Liver (tissue), 8 donors: ENCODE measurements at regions not wholly inside any gene's neighbourhood (a gene's known extent, or its start where the extent isn't known, plus 50 kb on each side); places are given as distances from the start of the nearest gene placed in this dataset.

Experiments
- DNase-seq: peaks from one replicate; pipeline ENCODE4 v3.0.0-alpha.2; 2017; ENCODE audit warnings: low spot score
- H3K27ac ChIP-seq, 2 donors: one replicate each; pipeline ENCODE4 v1.7.0; 2013; ENCODE audit warnings: inconsistent platforms in 2 of 2, low read length in 2 of 2, control low read depth in 1 of 2, low read depth in 1 of 2, mild to moderate bottlenecking in 1 of 2
- H3K27me3 ChIP-seq, 4 donors: one replicate each; pipeline versions ENCODE4 v1.6.1 to v1.7.0; 2013; ENCODE audit warnings: low read length in 3 of 4, inconsistent platforms in 1 of 4, mild to moderate bottlenecking in 1 of 4, moderate library complexity in 1 of 4; ENCODE audit not compliant: control insufficient read depth in 4 of 4, insufficient read depth in 4 of 4
- H3K36me3 ChIP-seq, 4 donors: one replicate each; pipeline versions ENCODE4 v1.6.1 to v1.7.0; 2013; ENCODE audit warnings: low read length in 3 of 4, mild to moderate bottlenecking in 3 of 4, low read depth in 1 of 4, moderate library complexity in 1 of 4; ENCODE audit not compliant: control insufficient read depth in 4 of 4, insufficient read depth in 3 of 4
- H3K4me1 ChIP-seq, 4 donors: one replicate each; pipeline versions ENCODE4 v1.6.1 to v1.7.0; 2013; ENCODE audit warnings: low read length in 3 of 4, mild to moderate bottlenecking in 3 of 4, moderate library complexity in 1 of 4; ENCODE audit not compliant: control insufficient read depth in 4 of 4, insufficient read depth in 4 of 4
- H3K4me3 ChIP-seq, 3 donors: one replicate each; pipeline versions ENCODE4 v1.6.1 to v1.7.0; 2013; ENCODE audit warnings: low read length in 3 of 3, control low read depth in 1 of 3, low read depth in 1 of 3, mild to moderate bottlenecking in 1 of 3
- H3K9ac ChIP-seq, 2 donors: one replicate each; pipeline ENCODE4 v1.7.0; 2013; ENCODE audit warnings: low read length in 2 of 2, mild to moderate bottlenecking in 2 of 2, moderate library complexity in 2 of 2, control low read depth in 1 of 2, low read depth in 1 of 2
- H3K9me3 ChIP-seq, 4 donors: one replicate each; pipeline versions ENCODE4 v1.6.1 to v1.7.0; 2013; ENCODE audit warnings: low read length in 3 of 4; ENCODE audit not compliant: control insufficient read depth in 4 of 4
- EGR1 ChIP-seq, 2 donors: IDR thresholded peaks; 2 replicates each; pipeline ENCODE4 v1.6.1; 2016 to 2018; ENCODE audit warnings: antibody characterized with exemption in 2 of 2, low read depth in 2 of 2
- FOXA1 ChIP-seq: IDR thresholded peaks from 2 replicates; pipeline ENCODE4 v1.6.1; 2016; ENCODE audit warnings: antibody characterized with exemption
- FOXA2 ChIP-seq: IDR thresholded peaks from 2 replicates; pipeline ENCODE4 v1.6.1; 2016; ENCODE audit warnings: antibody characterized with exemption
- GABPA ChIP-seq, 2 donors: IDR thresholded peaks in 1 of 2; conservative IDR thresholded peaks in 1 of 2; 2 replicates each; pipeline ENCODE4 v1.6.1; 2016; ENCODE audit warnings: antibody characterized with exemption in 2 of 2, mild to moderate bottlenecking in 1 of 2, moderate library complexity in 1 of 2
- HNF4A ChIP-seq, 2 donors: conservative IDR thresholded peaks; 2 replicates each; pipeline ENCODE4 v1.6.1; 2016; ENCODE audit warnings: antibody characterized with exemption in 2 of 2, mild to moderate bottlenecking in 2 of 2
- HNF4G ChIP-seq: IDR thresholded peaks from 2 replicates; pipeline ENCODE4 v1.6.1; 2016; ENCODE audit warnings: antibody characterized with exemption
- JUND ChIP-seq, 2 donors: IDR thresholded peaks; 2 replicates each; pipeline ENCODE4 v1.6.1; 2016; ENCODE audit warnings: antibody characterized with exemption in 2 of 2
- NR2F2 ChIP-seq: IDR thresholded peaks from 2 replicates; pipeline ENCODE4 v1.6.1; 2016; ENCODE audit warnings: antibody characterized with exemption
- RXRA ChIP-seq, 2 donors: IDR thresholded peaks; 2 replicates each; pipeline ENCODE4 v1.6.1; 2017 to 2018; ENCODE audit warnings: antibody characterized with exemption in 2 of 2, mild to moderate bottlenecking in 1 of 2
- SP1 ChIP-seq: IDR thresholded peaks from 2 replicates; pipeline ENCODE4 v1.6.1; 2018; ENCODE audit warnings: antibody characterized with exemption, mild to moderate bottlenecking
- TAF1 ChIP-seq: conservative IDR thresholded peaks from 2 replicates; pipeline ENCODE4 v1.6.1; 2016; ENCODE audit warnings: antibody characterized with exemption, mild to moderate bottlenecking
- YY1 ChIP-seq: IDR thresholded peaks from 2 replicates; pipeline ENCODE4 v1.6.1; 2016; ENCODE audit warnings: antibody characterized with exemption, mild to moderate bottlenecking
- WGBS: extraction: QIAGEN DNeasy Blood & Tissue Kit; methylation state at CpG from one replicate; pipeline ENCODE4 v1.1.7; 2013; 5-methylcytosine and 5-hydroxymethylcytosine counted together
- TF ChIP-seq, protein P1 (sequence below): IDR thresholded peaks from 2 replicates; pipeline ENCODE4 v1.6.1; 2016; ENCODE audit warnings: antibody characterized with exemption, mild to moderate bottlenecking
- TF ChIP-seq, protein P2 (sequence below): IDR thresholded peaks from 2 replicates; pipeline ENCODE4 v1.6.1; 2016; ENCODE audit warnings: antibody characterized with exemption
- TF ChIP-seq, protein P3 (sequence below): fragments of 150-350 bp; IDR thresholded peaks from 2 replicates; pipeline ENCODE4 v1.5.1; 2017; ENCODE audit warnings: improper control_type of control experiment, low read depth, low read length; ENCODE audit not compliant: missing input control
- TF ChIP-seq, protein P4 (sequence below): IDR thresholded peaks from 2 replicates; pipeline ENCODE4 v1.6.1; 2016; ENCODE audit warnings: antibody characterized with exemption
- donor health status: healthy.
- donor health status: healthy.
- donor health status: healthy.
- donor health status: healthy.
- donor health status: healthy.

DNA sequence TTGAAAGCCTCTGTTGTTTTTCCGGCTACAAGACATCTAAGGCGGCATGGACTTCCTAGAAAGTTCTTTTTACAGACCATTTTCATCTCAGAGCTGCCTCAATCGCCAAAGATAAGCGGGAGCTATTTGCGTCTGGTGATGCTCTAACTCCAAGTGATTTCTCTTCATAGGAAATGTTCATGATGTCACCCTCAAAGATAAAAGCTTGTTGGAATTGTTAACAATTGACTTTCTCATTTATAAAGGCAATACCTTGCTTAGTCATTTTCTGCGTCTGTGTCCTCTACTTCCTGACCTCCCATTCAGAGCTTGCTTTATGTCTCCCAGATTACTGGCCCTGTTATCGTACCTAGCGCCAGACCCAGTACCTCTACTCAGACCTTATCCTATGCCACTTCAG is 259.0 kb upstream of the G2E3 start:
- H3K27ac ChIP-seq: no peak overlapping the region
- WGBS: 73% methylated on average over 8 of the region's 8 CpGs
- no peaks in the 10 kb centered on the region for H3K9me3 ChIP-seq
- TF ChIP-seq NR2F2 (no peak), JUND (IDR thresholded peaks at IDR 0.05) (no peak), SP1 (no peak), FOXA1 (no peak), YY1 (no peak), HNF4A (conservative IDR thresholded peaks at IDR 0.05) (no peak), EGR1 (IDR thresholded peaks at IDR 0.05; ENCODE audit: low read depth in 2 of 2) (no peak)
- TF ChIP-seq, protein P1, sequence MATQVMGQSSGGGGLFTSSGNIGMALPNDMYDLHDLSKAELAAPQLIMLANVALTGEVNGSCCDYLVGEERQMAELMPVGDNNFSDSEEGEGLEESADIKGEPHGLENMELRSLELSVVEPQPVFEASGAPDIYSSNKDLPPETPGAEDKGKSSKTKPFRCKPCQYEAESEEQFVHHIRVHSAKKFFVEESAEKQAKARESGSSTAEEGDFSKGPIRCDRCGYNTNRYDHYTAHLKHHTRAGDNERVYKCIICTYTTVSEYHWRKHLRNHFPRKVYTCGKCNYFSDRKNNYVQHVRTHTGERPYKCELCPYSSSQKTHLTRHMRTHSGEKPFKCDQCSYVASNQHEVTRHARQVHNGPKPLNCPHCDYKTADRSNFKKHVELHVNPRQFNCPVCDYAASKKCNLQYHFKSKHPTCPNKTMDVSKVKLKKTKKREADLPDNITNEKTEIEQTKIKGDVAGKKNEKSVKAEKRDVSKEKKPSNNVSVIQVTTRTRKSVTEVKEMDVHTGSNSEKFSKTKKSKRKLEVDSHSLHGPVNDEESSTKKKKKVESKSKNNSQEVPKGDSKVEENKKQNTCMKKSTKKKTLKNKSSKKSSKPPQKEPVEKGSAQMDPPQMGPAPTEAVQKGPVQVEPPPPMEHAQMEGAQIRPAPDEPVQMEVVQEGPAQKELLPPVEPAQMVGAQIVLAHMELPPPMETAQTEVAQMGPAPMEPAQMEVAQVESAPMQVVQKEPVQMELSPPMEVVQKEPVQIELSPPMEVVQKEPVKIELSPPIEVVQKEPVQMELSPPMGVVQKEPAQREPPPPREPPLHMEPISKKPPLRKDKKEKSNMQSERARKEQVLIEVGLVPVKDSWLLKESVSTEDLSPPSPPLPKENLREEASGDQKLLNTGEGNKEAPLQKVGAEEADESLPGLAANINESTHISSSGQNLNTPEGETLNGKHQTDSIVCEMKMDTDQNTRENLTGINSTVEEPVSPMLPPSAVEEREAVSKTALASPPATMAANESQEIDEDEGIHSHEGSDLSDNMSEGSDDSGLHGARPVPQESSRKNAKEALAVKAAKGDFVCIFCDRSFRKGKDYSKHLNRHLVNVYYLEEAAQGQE: no peak
- TF ChIP-seq, protein P2, sequence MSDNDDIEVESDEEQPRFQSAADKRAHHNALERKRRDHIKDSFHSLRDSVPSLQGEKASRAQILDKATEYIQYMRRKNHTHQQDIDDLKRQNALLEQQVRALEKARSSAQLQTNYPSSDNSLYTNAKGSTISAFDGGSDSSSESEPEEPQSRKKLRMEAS: no peak
- H3K36me3 ChIP-seq: no peaks in the 10 kb centered on the region
- peaks cover 0 to 5% (median 0%) of the 10 kb centered on the region in 4 donors for H3K27me3 ChIP-seq
- no peak overlapping the region for H3K9ac ChIP-seq
- no peaks in the 10 kb centered on the region for H3K4me1 ChIP-seq
- no peak for DNase-seq
- no peak overlapping the region for H3K4me3 ChIP-seq

- no peak for DNase-seq
- WGBS: 84% methylated on average over 1 of the region's 1 CpG
- H3K4me3 ChIP-seq: no peak overlapping the region
- no peaks in the 10 kb centered on the region for H3K4me1 ChIP-seq
- H3K9ac ChIP-seq: no peak overlapping the region
- no peak overlapping the region for H3K27ac ChIP-seq
- TF ChIP-seq HNF4G (no peak), JUND (IDR thresholded peaks at IDR 0.05) (no peak)
- no peaks in the 10 kb centered on the region for H3K27me3 ChIP-seq
- H3K9me3 ChIP-seq: no peaks in the 10 kb centered on the region
- H3K36me3 ChIP-seq: no peaks in the 10 kb centered on the region
Measured at GRCh38 chr14:30303350-30303749, 255.6 kb upstream of the G2E3 start.

DNA sequence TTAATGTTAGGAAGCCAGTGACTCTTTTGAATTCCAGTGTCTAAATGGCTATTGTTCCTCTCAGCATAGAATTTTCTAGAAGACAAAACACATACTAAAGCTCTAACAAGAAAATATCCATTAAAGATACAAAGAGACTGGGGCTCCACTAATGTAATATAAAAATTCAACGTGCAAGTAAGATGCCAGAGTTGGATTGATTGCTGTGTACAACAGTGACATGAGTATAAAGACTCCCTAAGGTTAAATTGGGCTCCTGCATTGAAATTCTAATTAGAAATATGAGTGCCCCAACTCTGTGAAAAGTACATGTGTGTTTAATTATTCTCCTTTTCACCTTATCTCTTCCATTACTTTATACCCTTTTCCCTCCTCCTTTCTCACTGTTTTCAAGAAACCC is 253.6 kb upstream of the G2E3 start:
- no peaks in the 10 kb centered on the region for H3K4me1 ChIP-seq
- TF ChIP-seq, protein P3, sequence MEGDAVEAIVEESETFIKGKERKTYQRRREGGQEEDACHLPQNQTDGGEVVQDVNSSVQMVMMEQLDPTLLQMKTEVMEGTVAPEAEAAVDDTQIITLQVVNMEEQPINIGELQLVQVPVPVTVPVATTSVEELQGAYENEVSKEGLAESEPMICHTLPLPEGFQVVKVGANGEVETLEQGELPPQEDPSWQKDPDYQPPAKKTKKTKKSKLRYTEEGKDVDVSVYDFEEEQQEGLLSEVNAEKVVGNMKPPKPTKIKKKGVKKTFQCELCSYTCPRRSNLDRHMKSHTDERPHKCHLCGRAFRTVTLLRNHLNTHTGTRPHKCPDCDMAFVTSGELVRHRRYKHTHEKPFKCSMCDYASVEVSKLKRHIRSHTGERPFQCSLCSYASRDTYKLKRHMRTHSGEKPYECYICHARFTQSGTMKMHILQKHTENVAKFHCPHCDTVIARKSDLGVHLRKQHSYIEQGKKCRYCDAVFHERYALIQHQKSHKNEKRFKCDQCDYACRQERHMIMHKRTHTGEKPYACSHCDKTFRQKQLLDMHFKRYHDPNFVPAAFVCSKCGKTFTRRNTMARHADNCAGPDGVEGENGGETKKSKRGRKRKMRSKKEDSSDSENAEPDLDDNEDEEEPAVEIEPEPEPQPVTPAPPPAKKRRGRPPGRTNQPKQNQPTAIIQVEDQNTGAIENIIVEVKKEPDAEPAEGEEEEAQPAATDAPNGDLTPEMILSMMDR: no peak
- TF ChIP-seq HNF4G: no peak
- no peak for TF ChIP-seq RXRA (IDR thresholded peaks at IDR 0.05)
- TF ChIP-seq GABPA (IDR thresholded peaks at IDR 0.05 in 1 of 2, conservative IDR thresholded peaks at IDR 0.05 in 1 of 2): no peak
- TF ChIP-seq EGR1 (IDR thresholded peaks at IDR 0.05; ENCODE audit: low read depth in 2 of 2): no peak
- TF ChIP-seq TAF1: no peak
- TF ChIP-seq FOXA2: no peak
- TF ChIP-seq, protein P4, sequence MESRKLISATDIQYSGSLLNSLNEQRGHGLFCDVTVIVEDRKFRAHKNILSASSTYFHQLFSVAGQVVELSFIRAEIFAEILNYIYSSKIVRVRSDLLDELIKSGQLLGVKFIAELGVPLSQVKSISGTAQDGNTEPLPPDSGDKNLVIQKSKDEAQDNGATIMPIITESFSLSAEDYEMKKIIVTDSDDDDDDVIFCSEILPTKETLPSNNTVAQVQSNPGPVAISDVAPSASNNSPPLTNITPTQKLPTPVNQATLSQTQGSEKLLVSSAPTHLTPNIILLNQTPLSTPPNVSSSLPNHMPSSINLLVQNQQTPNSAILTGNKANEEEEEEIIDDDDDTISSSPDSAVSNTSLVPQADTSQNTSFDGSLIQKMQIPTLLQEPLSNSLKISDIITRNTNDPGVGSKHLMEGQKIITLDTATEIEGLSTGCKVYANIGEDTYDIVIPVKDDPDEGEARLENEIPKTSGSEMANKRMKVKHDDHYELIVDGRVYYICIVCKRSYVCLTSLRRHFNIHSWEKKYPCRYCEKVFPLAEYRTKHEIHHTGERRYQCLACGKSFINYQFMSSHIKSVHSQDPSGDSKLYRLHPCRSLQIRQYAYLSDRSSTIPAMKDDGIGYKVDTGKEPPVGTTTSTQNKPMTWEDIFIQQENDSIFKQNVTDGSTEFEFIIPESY: no peak
- H3K4me3 ChIP-seq: no peak overlapping the region
- 65% methylated on average over 1 of the region's 1 CpG for WGBS
- no peaks in the 10 kb centered on the region for H3K27me3 ChIP-seq
- H3K36me3 ChIP-seq: no peaks in the 10 kb centered on the region
- no peak for DNase-seq
- no peak overlapping the region for H3K27ac ChIP-seq
- no peak overlapping the region for H3K9ac ChIP-seq
- H3K9me3 ChIP-seq: no peaks in the 10 kb centered on the region
